Esophagus muscularis mucosa (tissue), 4 donors: ENCODE measurements at regions not wholly inside any gene's neighbourhood (a gene's known extent, or its start where the extent isn't known, plus 50 kb on each side); places are given as distances from the start of the nearest gene placed in this dataset.
"Not testable (repeated sequence)": the region's sequence is repeated elsewhere in the genome, so short reads cannot be mapped to it uniquely, and the experiment has no call there.

ENCODE experiments used
- EP300 ChIP-seq: sonication (generic); formaldehyde crosslinking; IDR thresholded peaks from one replicate; pipeline ENCODE4 v1.6.1; 2017; ENCODE audit warnings: antibody characterized with exemption
- POLR2A ChIP-seq: fragments of 450-650 bp; IDR thresholded peaks from one replicate; pipeline ENCODE4 v1.6.1; 2017; ENCODE audit warnings: antibody characterized with exemption, moderate library complexity, mild to moderate bottlenecking, low read depth
- POLR2AphosphoS5 ChIP-seq, 2 donors: sonication (generic); formaldehyde crosslinking; IDR thresholded peaks; one replicate each; pipeline ENCODE4 v1.6.1; 2017; ENCODE audit warnings: antibody characterized with exemption in 2 of 2
- TF ChIP-seq, protein P1 (sequence below), 3 experiments: fragments of 200-600 bp in 2 of 3; fragments of 450-650 bp in 1 of 3; sonication (generic) in 2 of 3; IDR thresholded peaks; one replicate each; pipeline ENCODE4 v1.5.1; 2017 to 2019; ENCODE audit warnings: antibody characterized with exemption in 3 of 3, mild to moderate bottlenecking in 2 of 3, moderate library complexity in 1 of 3

DNA sequence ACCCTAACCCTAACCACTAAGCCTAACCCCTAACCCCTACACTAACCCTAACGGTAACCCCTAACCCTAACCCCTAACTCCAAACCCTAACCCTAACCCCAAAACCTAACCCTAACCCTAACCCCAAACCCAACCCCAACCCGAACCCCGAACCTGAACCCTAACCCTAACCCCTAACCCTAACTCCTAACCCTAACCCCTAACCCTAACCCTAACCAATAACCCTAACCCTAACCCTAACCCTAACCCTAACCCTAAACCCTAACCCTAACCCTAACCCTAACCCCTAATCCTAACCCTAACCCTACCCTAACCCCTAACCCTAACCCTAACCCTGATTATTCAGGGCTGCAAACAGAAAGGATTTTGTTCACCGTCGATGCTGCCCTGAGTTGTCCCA is 144.6 kb upstream of the DUSP22 start:
- TF ChIP-seq, protein P1, sequence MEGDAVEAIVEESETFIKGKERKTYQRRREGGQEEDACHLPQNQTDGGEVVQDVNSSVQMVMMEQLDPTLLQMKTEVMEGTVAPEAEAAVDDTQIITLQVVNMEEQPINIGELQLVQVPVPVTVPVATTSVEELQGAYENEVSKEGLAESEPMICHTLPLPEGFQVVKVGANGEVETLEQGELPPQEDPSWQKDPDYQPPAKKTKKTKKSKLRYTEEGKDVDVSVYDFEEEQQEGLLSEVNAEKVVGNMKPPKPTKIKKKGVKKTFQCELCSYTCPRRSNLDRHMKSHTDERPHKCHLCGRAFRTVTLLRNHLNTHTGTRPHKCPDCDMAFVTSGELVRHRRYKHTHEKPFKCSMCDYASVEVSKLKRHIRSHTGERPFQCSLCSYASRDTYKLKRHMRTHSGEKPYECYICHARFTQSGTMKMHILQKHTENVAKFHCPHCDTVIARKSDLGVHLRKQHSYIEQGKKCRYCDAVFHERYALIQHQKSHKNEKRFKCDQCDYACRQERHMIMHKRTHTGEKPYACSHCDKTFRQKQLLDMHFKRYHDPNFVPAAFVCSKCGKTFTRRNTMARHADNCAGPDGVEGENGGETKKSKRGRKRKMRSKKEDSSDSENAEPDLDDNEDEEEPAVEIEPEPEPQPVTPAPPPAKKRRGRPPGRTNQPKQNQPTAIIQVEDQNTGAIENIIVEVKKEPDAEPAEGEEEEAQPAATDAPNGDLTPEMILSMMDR (IDR thresholded peaks at IDR 0.05): not testable (repeated sequence)
- not testable (repeated sequence) for TF ChIP-seq POLR2AphosphoS5 (IDR thresholded peaks at IDR 0.05); POLR2A; EP300
